ENCODE measurements at regions not wholly inside any gene's neighbourhood (a gene's known extent, or its start where the extent isn't known, plus 50 kb on each side); places are given as distances from the start of the nearest gene placed in this dataset.

- no peak for TF ChIP-seq CTCF (IDR thresholded peaks at IDR 0.05)
- no peak for TF ChIP-seq POLR2AphosphoS5 (IDR thresholded peaks at IDR 0.05)
Observed at GRCh38 chr2:142495141-142495540, 364.3 kb upstream of the LRP1B start.
